ENCODE measurements at regions not wholly inside any gene's neighbourhood (a gene's known extent, or its start where the extent isn't known, plus 50 kb on each side); places are given as distances from the start of the nearest gene placed in this dataset.
A peak's percentile ranks its signal among the peaks of the same experiment; 100 is the strongest.

DNA sequence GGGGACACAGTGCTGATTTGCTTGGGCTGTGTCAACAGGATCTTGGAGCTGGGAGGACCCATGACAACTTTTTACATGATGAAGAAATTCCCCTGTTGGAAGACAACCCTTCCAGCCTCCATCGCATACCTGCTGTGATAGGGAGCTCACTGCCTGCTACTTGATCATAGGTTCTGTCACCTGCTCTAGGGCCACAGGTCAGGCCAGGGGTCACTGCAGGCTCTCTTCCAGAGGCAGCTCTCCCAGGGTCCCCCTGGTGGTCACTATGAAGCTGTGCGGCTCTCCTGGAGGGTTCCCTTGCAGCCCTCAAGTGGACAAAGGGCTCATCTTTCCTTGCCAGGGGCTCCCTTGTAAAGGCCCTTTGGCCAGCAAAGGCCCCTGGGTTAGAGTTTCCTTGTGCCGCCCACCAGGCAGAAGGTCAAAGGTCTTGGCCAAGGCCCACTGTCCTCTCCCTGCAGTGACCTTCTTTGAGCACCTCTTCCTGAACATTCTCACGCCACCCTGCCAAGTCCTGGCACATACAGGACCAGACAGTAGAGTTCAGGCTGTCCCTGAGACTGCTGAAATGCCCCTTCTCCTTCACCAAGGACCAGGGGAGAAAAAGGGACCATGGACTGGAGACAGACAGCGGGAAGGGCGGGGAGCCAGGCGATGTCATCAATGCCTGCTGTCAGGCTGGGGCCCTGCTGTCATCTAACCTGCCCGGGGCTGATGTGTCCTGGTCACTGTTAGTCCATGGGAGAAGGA, 345.1 kb downstream of the DYSF start:
- TF ChIP-seq, protein P1, sequence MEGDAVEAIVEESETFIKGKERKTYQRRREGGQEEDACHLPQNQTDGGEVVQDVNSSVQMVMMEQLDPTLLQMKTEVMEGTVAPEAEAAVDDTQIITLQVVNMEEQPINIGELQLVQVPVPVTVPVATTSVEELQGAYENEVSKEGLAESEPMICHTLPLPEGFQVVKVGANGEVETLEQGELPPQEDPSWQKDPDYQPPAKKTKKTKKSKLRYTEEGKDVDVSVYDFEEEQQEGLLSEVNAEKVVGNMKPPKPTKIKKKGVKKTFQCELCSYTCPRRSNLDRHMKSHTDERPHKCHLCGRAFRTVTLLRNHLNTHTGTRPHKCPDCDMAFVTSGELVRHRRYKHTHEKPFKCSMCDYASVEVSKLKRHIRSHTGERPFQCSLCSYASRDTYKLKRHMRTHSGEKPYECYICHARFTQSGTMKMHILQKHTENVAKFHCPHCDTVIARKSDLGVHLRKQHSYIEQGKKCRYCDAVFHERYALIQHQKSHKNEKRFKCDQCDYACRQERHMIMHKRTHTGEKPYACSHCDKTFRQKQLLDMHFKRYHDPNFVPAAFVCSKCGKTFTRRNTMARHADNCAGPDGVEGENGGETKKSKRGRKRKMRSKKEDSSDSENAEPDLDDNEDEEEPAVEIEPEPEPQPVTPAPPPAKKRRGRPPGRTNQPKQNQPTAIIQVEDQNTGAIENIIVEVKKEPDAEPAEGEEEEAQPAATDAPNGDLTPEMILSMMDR (IDR thresholded peaks at IDR 0.05; ENCODE audit: insufficient read depth, low read length) = peak; percentile 41
- TF ChIP-seq POLR2AphosphoS5 (IDR thresholded peaks at IDR 0.05; ENCODE audit: low read depth) (no peak), SPI1 (IDR thresholded peaks at IDR 0.05; ENCODE audit: borderline replicate concordance, low read depth) (no peak), GABPA (IDR thresholded peaks at IDR 0.05; ENCODE audit: low read depth) (no peak)
- TF ChIP-seq, protein P2, sequence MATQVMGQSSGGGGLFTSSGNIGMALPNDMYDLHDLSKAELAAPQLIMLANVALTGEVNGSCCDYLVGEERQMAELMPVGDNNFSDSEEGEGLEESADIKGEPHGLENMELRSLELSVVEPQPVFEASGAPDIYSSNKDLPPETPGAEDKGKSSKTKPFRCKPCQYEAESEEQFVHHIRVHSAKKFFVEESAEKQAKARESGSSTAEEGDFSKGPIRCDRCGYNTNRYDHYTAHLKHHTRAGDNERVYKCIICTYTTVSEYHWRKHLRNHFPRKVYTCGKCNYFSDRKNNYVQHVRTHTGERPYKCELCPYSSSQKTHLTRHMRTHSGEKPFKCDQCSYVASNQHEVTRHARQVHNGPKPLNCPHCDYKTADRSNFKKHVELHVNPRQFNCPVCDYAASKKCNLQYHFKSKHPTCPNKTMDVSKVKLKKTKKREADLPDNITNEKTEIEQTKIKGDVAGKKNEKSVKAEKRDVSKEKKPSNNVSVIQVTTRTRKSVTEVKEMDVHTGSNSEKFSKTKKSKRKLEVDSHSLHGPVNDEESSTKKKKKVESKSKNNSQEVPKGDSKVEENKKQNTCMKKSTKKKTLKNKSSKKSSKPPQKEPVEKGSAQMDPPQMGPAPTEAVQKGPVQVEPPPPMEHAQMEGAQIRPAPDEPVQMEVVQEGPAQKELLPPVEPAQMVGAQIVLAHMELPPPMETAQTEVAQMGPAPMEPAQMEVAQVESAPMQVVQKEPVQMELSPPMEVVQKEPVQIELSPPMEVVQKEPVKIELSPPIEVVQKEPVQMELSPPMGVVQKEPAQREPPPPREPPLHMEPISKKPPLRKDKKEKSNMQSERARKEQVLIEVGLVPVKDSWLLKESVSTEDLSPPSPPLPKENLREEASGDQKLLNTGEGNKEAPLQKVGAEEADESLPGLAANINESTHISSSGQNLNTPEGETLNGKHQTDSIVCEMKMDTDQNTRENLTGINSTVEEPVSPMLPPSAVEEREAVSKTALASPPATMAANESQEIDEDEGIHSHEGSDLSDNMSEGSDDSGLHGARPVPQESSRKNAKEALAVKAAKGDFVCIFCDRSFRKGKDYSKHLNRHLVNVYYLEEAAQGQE (IDR thresholded peaks at IDR 0.05; ENCODE audit: insufficient replicate concordance, low read depth) = no peak

All from HL-60 (cell line).